ENCODE measurements at regions not wholly inside any gene's neighbourhood (a gene's known extent, or its start where the extent isn't known, plus 50 kb on each side); places are given as distances from the start of the nearest gene placed in this dataset.

DNA sequence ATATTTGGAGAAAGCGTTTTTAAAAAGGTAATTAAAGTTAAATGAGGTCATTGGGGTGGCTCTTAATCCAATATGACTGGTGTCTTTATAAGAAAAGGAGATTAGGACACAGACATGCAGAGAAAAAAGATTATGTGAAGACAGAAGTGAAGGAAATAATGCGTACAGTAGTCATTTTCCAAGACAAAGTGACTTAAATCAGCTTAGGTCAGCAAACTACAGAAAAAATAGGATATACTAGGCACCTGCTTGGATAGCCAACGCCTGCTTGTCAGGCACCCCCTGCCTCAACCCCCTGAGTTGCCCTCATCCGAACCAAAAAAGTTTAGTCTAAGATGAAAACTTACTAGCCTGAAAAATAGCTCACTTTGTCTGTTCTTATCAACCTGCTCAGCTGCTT, 58.2 kb upstream of the SPAG17 start:
- no peak overlapping the region for H3K27ac ChIP-seq (ENCODE audit: insufficient read depth, low read length)
- in situ Hi-C loops (cut with MboI; ENCODE audit: low sequenced_read_pairs) (no loop called here), intact Hi-C loops (cut with micrococcal nuclease) (loop anchor here (10.0 kb wide), 1 partner anchor 62 kb away; no protein-coding TSS in a partner anchor), dilution Hi-C loops (cut with HindIII; ENCODE audit: low sequenced_read_pairs, unreplicated experiment) (no loop called here)
- H3K4me2 ChIP-seq (ENCODE audit: low read depth, low read length) = no peak overlapping the region
- no peaks in the 10 kb centered on the region for H4K20me1 ChIP-seq (ENCODE audit: insufficient read depth, low read length)
- no CpG with 5 or more reads among the region's 4 CpGs for WGBS, 2 experiments (ENCODE audit: extremely low coverage in 2 of 2, insufficient read length in 1 of 2)
- H3K4ac ChIP-seq (ENCODE audit: low read depth, low read length) = no peak overlapping the region
- POLR2A ChIA-PET (ENCODE audit: unreplicated experiment) = no interaction called here
- TF ChIP-seq SMC3 (IDR thresholded peaks at IDR 0.05; ENCODE audit: low read depth, low read length) (no peak), CTCF (conservative IDR thresholded peaks at IDR 0.05; ENCODE audit: low read depth, low read length) (no peak), MAZ (IDR thresholded peaks at IDR 0.05; ENCODE audit: borderline replicate concordance, low read depth, low read length) (no peak), RFX5 (IDR thresholded peaks at IDR 0.05; ENCODE audit: low read depth, low read length) (no peak), CHD1 (IDR thresholded peaks at IDR 0.05; ENCODE audit: low read depth, low read length) (no peak), BHLHE40 (IDR thresholded peaks at IDR 0.05; ENCODE audit: low read depth, low read length) (no peak), FOS (IDR thresholded peaks at IDR 0.05; ENCODE audit: low read depth, low read length) (no peak), MAFK (IDR thresholded peaks at IDR 0.05; ENCODE audit: low read depth, low read length) (peak; percentile 76)
- TF ChIP-seq, protein P1, sequence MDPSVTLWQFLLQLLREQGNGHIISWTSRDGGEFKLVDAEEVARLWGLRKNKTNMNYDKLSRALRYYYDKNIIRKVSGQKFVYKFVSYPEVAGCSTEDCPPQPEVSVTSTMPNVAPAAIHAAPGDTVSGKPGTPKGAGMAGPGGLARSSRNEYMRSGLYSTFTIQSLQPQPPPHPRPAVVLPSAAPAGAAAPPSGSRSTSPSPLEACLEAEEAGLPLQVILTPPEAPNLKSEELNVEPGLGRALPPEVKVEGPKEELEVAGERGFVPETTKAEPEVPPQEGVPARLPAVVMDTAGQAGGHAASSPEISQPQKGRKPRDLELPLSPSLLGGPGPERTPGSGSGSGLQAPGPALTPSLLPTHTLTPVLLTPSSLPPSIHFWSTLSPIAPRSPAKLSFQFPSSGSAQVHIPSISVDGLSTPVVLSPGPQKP (IDR thresholded peaks at IDR 0.05; ENCODE audit: borderline replicate concordance, low read depth, low read length) = no peak
- H4K5ac ChIP-seq (ENCODE audit: low read depth, low read length) = no peak overlapping the region
- H3K4me3 ChIP-seq (ENCODE audit: insufficient read depth, low read depth, low read length) = no peak overlapping the region
- no peak overlapping the region for H4K8ac ChIP-seq (ENCODE audit: low read depth in 2 of 2, low read length in 2 of 2)
- CTCF ChIA-PET = no interaction called here
- ATAC-seq (ENCODE audit: low read depth) (no peak), DNase-seq (no peak)
- H2BK120ac ChIP-seq (ENCODE audit: low read depth, low read length) = no peak overlapping the region
- H3K36me3 ChIP-seq (ENCODE audit: control insufficient read depth, insufficient read depth, low read length) = no peaks in the 10 kb centered on the region
- H3K9me3 ChIP-seq (ENCODE audit: control insufficient read depth, insufficient read depth, low read length) = no peaks in the 10 kb centered on the region
- H3K18ac ChIP-seq (ENCODE audit: low read depth, low read length) = no peak overlapping the region
- H3K9ac ChIP-seq (ENCODE audit: low read depth, low read length) = no peak overlapping the region
- no peak overlapping the region for H2AK5ac ChIP-seq (ENCODE audit: low read depth, low read length)
- H3K56ac ChIP-seq (ENCODE audit: extremely low read depth, insufficient read depth, low read length) = no peak overlapping the region
- H3K27me3 ChIP-seq (ENCODE audit: control insufficient read depth, insufficient read depth, low read length) = no peaks in the 10 kb centered on the region; the same call in 1 of the 2 replicates
- H3K23ac ChIP-seq (ENCODE audit: low read depth, low read length) = no peak overlapping the region
- no peak overlapping the region for H2BK20ac ChIP-seq (ENCODE audit: low read depth, low read length)
- no peak overlapping the region for H2AK9ac ChIP-seq (replicated peaks; ENCODE audit: low read depth, low read length, poor library complexity)
- H3K4me1 ChIP-seq (ENCODE audit: control insufficient read depth, insufficient read depth, low read length) = no peaks in the 10 kb centered on the region
- H3K79me1 ChIP-seq (ENCODE audit: low read depth in 1 of 2, low read length in 2 of 2) = no peaks in the 10 kb centered on the region
- no peak overlapping the region for H2BK15ac ChIP-seq (ENCODE audit: low read depth, low read length)
- no peak overlapping the region for H3K14ac ChIP-seq (replicated peaks; ENCODE audit: low read depth, low read length)
- no peak overlapping the region for H4K91ac ChIP-seq (ENCODE audit: insufficient read depth, low read depth, low read length)
- H3K9me1 ChIP-seq (ENCODE audit: insufficient read depth, low read length) = no peaks in the 10 kb centered on the region
- H2BK5ac ChIP-seq (ENCODE audit: low read depth, low read length, poor library complexity, severe bottlenecking) = no peak overlapping the region
- H2AFZ ChIP-seq (replicated peaks; ENCODE audit: low read length, poor library complexity) = no peak overlapping the region
- BruUV-seq (replicated peaks) = no TSS peak
